COR-L47 (cell line): ENCODE measurements at regions not wholly inside any gene's neighbourhood (a gene's known extent, or its start where the extent isn't known, plus 50 kb on each side); places are given as distances from the start of the nearest gene placed in this dataset.

ENCODE experiments used
- DNase-seq: peaks from one replicate; lab custom pipeline; 2025; lab: John Stamatoyannopoulos, UW

- DNase-seq, result no peak
These were observed 544.1 kb downstream of the EPHA5 start for GRCh38 chr4:65126200-65126599.

- no peak for DNase-seq
These were observed 550.0 kb downstream of the EPHA5 start for GRCh38 chr4:65120287-65120686.

DNA sequence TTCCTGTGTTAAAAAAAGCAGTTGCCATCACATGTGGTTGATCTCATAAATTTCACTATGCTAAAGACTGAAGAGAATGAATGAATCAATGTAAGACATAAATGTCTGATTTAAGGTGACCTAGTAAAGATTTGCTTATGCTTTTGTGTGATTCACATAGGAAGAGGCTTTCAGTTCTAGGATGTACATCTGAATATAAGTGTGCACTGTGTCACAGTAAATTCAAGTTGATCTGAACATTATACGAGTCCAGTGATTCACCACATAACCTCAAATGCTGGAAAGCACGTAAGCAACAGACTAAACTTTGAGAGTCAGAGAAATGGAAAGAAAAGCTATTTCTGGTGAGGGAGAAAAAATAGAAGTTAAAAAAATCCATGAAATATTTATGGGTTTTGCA is 567.9 kb downstream of the EPHA5 start:
- no peak for DNase-seq

DNA sequence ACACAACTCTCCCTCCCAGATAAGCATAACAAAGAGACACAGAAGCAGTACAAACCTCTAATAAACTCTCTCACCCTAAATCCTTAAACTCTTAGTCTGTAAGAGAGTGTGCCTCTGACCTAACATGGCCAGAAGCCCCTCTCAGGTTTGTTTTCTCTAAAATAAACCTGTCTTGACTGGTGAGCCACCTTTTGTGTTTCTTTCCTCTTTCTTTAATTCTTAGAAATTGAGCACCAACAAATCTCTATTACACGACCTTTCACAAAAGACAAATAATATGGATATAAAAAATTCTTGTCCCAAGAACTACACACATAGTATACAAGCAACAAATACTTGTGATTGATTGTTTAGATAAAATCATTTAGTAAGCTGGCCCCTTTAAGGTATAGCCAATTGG is 573.7 kb downstream of the EPHA5 start:
- no peak for DNase-seq

GRCh38 chr4:65089666-65090065 is 580.6 kb downstream of the EPHA5 start:
- DNase-seq, result peak; percentile 6

- DNase-seq, result no peak
These were observed 587.2 kb downstream of the EPHA5 start for GRCh38 chr4:65083076-65083475.

- DNase-seq, result no peak
These were observed 598.7 kb downstream of the EPHA5 start for GRCh38 chr4:65071564-65071963.

DNA sequence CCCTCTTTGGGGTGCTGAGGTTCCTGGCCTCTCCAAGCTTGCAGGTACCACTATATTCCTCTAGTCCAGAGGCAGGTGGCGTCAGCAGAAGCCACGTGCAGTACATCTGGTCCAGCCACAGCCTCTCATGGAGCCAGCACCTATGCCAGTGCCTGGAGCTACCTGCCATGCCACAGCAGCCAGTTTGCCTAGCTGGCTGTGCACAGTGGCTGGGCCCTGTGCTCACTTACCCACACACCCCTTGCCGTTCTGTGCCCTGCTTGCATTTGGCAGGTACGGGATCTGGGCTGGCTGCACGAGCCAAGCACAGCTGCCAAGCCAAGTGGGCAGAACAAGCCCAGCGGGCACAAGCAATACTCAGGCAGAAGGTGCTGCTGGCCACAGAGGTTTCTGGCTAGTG is 601.1 kb downstream of the EPHA5 start:
- no peak for DNase-seq

DNA sequence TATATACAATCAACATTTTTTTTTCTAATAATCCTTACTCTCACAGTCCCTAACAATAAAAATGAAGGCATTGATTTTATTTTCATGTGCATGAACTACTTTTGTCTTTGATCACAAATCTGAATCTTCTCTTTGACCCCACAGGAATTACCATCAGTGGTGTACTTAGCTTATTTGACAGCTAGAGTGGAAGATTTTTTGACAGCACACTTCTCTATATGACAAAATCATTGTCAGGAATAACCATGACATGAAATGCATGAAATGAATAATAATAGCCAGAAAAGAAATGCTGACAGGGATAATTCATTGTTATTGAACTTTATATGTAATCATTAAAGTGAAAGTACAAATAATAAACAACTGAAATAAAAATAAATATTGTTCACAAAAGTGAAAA is 604.2 kb downstream of the EPHA5 start:
- no peak for DNase-seq

- no peak for DNase-seq
These were observed 606.7 kb downstream of the EPHA5 start for GRCh38 chr4:65063601-65064000.

DNA sequence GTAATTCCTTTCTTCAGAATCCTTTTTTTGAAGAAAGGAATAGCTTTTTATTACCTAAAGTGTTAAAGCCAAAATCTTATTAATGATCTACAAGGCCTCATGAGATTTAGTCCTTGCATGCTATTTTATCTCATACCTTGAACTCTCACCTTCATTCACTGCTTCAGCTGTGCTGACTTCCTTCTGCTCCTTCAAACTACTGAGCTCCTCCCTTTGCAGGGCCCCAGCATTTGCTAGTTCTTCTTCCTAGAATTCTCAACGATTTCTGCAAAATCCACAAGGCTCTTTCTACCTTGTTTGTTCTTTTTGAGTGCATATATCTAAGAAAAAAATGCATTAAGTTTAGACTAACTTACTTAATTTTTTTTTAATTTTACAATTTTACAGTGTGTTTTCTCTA is 619.5 kb downstream of the EPHA5 start:
- DNase-seq, result no peak

GRCh38 chr4:65046192-65047133 is 623.8 kb downstream of the EPHA5 start:
- DNase-seq, result peak; percentile 4

DNA sequence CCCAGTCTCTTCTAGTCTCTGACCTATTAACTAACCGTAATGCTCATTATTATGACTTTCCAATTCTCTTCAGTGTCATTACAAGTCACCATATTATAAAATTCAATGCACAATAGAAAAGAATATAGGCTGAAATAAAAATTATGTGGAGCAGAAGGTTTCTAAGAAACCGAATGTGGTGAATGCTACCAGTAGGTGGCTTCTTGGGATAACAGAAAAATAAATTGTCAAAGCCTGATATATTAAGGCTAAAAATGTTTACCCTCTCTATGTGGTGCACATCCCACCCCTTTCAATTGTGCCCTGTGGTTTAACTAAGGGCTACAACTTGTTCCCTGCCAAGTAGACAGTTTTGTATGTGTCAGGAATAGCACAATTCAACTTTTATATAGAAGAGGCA is 624.6 kb upstream of the TECRL start:
- peak; percentile 9 for DNase-seq

DNA sequence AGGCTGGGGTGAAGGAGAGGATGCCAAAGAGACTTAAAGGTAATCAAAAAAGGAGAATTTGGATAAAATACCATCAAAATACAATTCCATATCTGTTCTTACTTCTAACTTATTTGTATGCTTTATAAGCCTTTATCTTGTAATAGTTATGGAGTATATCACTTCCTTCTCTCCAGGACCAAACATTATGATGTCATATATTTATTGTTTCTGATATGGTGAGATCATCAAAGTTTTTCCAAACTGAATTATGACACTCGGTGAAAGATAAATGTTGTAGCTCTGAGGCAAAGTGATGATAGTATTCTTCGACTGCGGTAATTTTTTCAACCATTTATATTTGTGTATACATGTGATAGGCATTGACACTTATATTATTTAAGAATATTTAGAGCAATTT is 619.3 kb upstream of the TECRL start:
- no peak for DNase-seq

GRCh38 chr4:65023883-65024670 is 614.8 kb upstream of the TECRL start:
- DNase-seq, result no peak

DNA sequence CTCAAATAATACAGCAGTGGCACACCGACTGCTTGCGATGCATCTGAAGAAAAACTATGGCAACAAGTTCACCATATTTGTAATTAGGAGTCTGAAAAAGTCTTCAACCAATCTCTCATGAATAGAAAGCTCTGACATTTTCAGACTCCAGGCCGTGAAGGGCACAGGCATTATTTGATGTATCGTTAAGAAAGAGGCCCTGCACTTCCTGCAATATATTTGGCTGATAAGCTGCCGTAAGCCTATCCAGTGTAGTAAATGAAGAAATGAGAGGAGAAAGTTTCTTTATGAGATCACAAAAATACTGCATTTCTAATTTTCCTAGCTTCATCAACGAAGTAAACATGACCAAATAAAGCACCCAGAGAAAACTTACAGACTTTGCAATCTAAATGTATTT is 613.8 kb upstream of the TECRL start:
- no peak for DNase-seq

- no peak for DNase-seq
These were observed 612.5 kb upstream of the TECRL start for GRCh38 chr4:65021737-65022136.

- DNase-seq, result no peak
These were observed 611.9 kb upstream of the TECRL start for GRCh38 chr4:65021149-65021548.

- DNase-seq, result no peak
These were observed 610.5 kb upstream of the TECRL start for GRCh38 chr4:65019775-65020174.

- DNase-seq, result peak; percentile 46
These were observed 609.1 kb upstream of the TECRL start for GRCh38 chr4:65018313-65018712.

DNA sequence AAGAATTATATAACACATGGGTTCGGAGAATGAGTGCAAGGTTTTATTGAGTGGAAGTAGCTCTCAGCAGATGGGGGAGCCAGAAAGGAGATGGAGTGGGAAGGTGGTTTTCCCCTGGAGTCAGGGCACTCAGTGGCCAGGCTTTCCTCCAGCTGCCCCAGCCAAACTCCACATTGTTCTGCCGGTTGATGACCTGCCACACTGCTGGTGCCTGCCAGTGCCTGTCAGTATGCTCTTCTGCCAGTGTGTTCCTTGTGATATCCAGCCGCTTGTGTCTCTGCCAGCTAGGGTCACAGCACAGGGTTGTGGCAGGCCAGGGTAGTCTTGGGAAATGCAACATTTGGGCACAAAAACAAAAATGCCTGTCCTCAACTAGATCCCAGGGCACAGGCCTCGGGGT is 604.8 kb upstream of the TECRL start:
- DNase-seq, result no peak

DNA sequence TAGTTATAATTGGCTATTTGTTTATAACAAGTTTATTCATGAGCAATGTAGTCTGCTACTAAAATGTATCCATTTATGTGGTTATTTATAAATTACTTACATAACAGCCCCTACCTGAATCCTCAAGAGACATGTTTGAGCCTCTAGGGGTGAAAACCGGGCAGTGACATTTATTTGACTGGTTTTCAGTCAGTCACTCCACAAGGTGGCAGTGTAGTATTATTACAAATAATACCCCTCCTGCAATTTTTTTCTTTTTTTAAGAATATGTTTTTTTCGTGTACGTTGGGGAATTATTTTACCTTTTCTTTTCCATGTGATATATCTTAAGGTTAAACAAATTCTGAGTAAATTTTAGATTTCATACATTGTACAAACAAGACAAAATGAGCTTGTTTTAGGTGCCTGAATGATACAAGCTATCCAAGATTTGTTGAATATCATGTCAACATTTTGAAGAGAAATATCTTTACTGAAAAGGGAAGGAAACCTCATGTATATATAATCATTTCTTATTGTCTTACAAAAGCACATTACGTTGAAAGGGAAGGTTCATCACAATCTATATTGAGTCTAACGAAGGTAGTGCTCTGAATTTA is 598.7 kb upstream of the TECRL start:
- peak; percentile 54 for DNase-seq

GRCh38 chr4:64975177-64975576 is 565.9 kb upstream of the TECRL start:
- no peak for DNase-seq
